ENCODE measurements at regions not wholly inside any gene's neighbourhood (a gene's known extent, or its start where the extent isn't known, plus 50 kb on each side); places are given as distances from the start of the nearest gene placed in this dataset.
"Not testable (repeated sequence)": the region's sequence is repeated elsewhere in the genome, so short reads cannot be mapped to it uniquely, and the experiment has no call there.

- ATAC-seq (ENCODE audit: low read depth) (peak; percentile 91), DNase-seq (no peak)
- no peaks in the 10 kb centered on the region for H3K27me3 Mint-ChIP-seq
- intact Hi-C loops (cut with micrococcal nuclease), result loop anchor here (2.0 to 5.0 kb wide), 2 partner anchors 127 to 1588 kb away; partner anchors contain the start of gene RADX
- CTCF ChIA-PET, result no interaction called here
- peaks cover 7% of the 10 kb centered on the region for H3K4me1 Mint-ChIP-seq
- no peaks in the 10 kb centered on the region for H3K36me3 Mint-ChIP-seq (ENCODE audit: low read depth)
- POLR2A ChIA-PET, result interaction anchor here (1.6 kb wide), 1 partner anchor 128 kb away, joined by 3 read pairs; the partner anchor contains the start of gene RADX
- TF ChIP-seq CTCF (IDR thresholded peaks at IDR 0.05), result no peak
- H3K9me3 Mint-ChIP-seq, result no peaks in the 10 kb centered on the region
- peak overlapping the region; percentile 46 for H3K4me3 Mint-ChIP-seq
- peak overlapping the region; percentile 76 for H3K27ac Mint-ChIP-seq
These were observed 127.5 kb upstream of the RADX start for GRCh38 chrX:106484233-106484632.

GRCh38 chrX:106493210-106493816 lies 118.5 kb upstream of the RADX start:
- POLR2A ChIA-PET; ATAC-seq (ENCODE audit: low read depth); H3K9me3 Mint-ChIP-seq; H3K27ac Mint-ChIP-seq; DNase-seq; CTCF ChIA-PET; H3K27me3 Mint-ChIP-seq; H3K4me3 Mint-ChIP-seq; H3K4me1 Mint-ChIP-seq; intact Hi-C loops (cut with micrococcal nuclease); H3K36me3 Mint-ChIP-seq (ENCODE audit: low read depth): not testable (repeated sequence)

- intact Hi-C loops (cut with micrococcal nuclease), result no loop called here
- no peak for TF ChIP-seq CTCF (IDR thresholded peaks at IDR 0.05)
- no peak for ATAC-seq (ENCODE audit: low read depth)
These were observed 112.3 kb upstream of the RADX start for GRCh38 chrX:106499473-106499872.

GRCh38 chrX:106510713-106511403 lies 100.9 kb upstream of the RADX start:
- H3K27ac Mint-ChIP-seq, result no peak overlapping the region
- ATAC-seq (ENCODE audit: low read depth), result no peak
- no peak for DNase-seq
- CTCF ChIA-PET, result no interaction called here
- no peaks in the 10 kb centered on the region for H3K9me3 Mint-ChIP-seq
- no peak for TF ChIP-seq CTCF (IDR thresholded peaks at IDR 0.05)
- H3K36me3 Mint-ChIP-seq (ENCODE audit: low read depth), result no peaks in the 10 kb centered on the region
- H3K4me1 Mint-ChIP-seq, result no peaks in the 10 kb centered on the region
- intact Hi-C loops (cut with micrococcal nuclease), result no loop called here
- POLR2A ChIA-PET, result no interaction called here
- H3K4me3 Mint-ChIP-seq, result no peak overlapping the region
- no peaks in the 10 kb centered on the region for H3K27me3 Mint-ChIP-seq

More at GRCh38 chrX:106499473-106499872, 112.3 kb upstream of the RADX start:
- Mint-ChIP-seq H3K9me3 (no peaks in the 10 kb centered on the region), H3K27ac (no peak overlapping the region), H3K4me1 (no peaks in the 10 kb centered on the region), H3K4me3 (no peak overlapping the region), H3K27me3 (no peaks in the 10 kb centered on the region), H3K36me3 (ENCODE audit: low read depth) (no peaks in the 10 kb centered on the region)
- no peak for DNase-seq
- POLR2A ChIA-PET, result no interaction called here
- CTCF ChIA-PET, result no interaction called here
